Gastrocnemius medialis (tissue), 4 donors: ENCODE measurements at regions not wholly inside any gene's neighbourhood (a gene's known extent, or its start where the extent isn't known, plus 50 kb on each side); places are given as distances from the start of the nearest gene placed in this dataset.

ENCODE experiments used
- ATAC-seq, 2 donors: fragments of 150-250 bp; one replicate each; pipeline ENCODE4 v1.9.1; 2016
- DNase-seq, 2 donors: peaks; one replicate each; pipeline ENCODE4 v3.0.0-alpha.2; 2019
- H3K27ac ChIP-seq, 4 donors: fragments of 200-600 bp; sonication (generic); 1 replicate in 1 of 4; 2 replicates in 3 of 4; pipeline ENCODE4 v1.5.1; 2016 to 2018; ENCODE audit warnings: mild to moderate bottlenecking in 2 of 4, moderate library complexity in 1 of 4
- H3K27me3 ChIP-seq, 3 donors: fragments of 200-600 bp; sonication (generic) in 2 of 3; 1 replicate in 1 of 3; 2 replicates in 2 of 3; pipeline versions ENCODE4 v1.5.1 to v1.6.0; 2016 to 2019; ENCODE audit warnings: mild to moderate bottlenecking in 1 of 3, moderate library complexity in 1 of 3
- H3K36me3 ChIP-seq, 2 donors: fragments of 200-600 bp; sonication (generic) in 1 of 2; one replicate each; pipeline ENCODE4 v1.5.1; 2017 to 2018
- H3K4me1 ChIP-seq, 2 donors: fragments of 200-600 bp; sonication (generic) in 1 of 2; one replicate each; pipeline ENCODE4 v1.5.1; 2016 to 2017; ENCODE audit warnings: mild to moderate bottlenecking in 2 of 2
- H3K4me3 ChIP-seq, 4 donors: fragments of 200-600 bp; sonication (generic) in 3 of 4; 1 replicate in 1 of 4; 2 replicates in 3 of 4; pipeline ENCODE4 v1.5.1; 2016 to 2019; ENCODE audit warnings: mild to moderate bottlenecking in 2 of 4
- H3K9me3 ChIP-seq, 3 donors: fragments of 200-600 bp; sonication (generic) in 2 of 3; 1 replicate in 1 of 3; 2 replicates in 2 of 3; pipeline ENCODE4 v1.5.1; 2016 to 2019
- CTCF ChIP-seq, 5 experiments: fragments of 450-650 bp in 3 of 5; fragments of 200-600 bp in 2 of 5; sonication (generic) in 2 of 5; IDR thresholded peaks in 4 of 5; conservative IDR thresholded peaks in 1 of 5; 1 replicate in 4 of 5; 2 replicates in 1 of 5; pipeline ENCODE4 v1.5.1; 2016 to 2019; ENCODE audit warnings: antibody characterized with exemption in 5 of 5, mild to moderate bottlenecking in 3 of 5, moderate library complexity in 3 of 5
- POLR2A ChIP-seq, 2 donors: fragments of 450-650 bp; IDR thresholded peaks; one replicate each; pipeline ENCODE4 v1.6.1; 2017; ENCODE audit warnings: antibody characterized with exemption in 2 of 2, mild to moderate bottlenecking in 2 of 2, moderate library complexity in 2 of 2
- in situ Hi-C, 4 donors: fragments of 200-750 bp; cut with MboI; loops; one replicate each; pipeline versions ENCODE4 v1.15.0 to v1.8.0; 2017; ENCODE audit warnings: low sequenced_read_pairs in 4 of 4
- intact Hi-C: fragments of 100-400 bp; cut with DNase I; formaldehyde crosslinking; loops from one replicate; pipeline ENCODE4 v1.15.1; 2023; ENCODE audit warnings: low total_unique reads

- no peaks in the 10 kb centered on the region for H3K4me1 ChIP-seq
- TF ChIP-seq POLR2A (IDR thresholded peaks at IDR 0.05) (no peak), CTCF (IDR thresholded peaks at IDR 0.05 in 4 of 5, conservative IDR thresholded peaks at IDR 0.05 in 1 of 5) (no peak)
- no peak overlapping the region for H3K27ac ChIP-seq
- ATAC-seq (no peak), DNase-seq (no peak)
- H3K4me3 ChIP-seq, result no peak overlapping the region
- in situ Hi-C loops (no loop called here), intact Hi-C loops (no loop called here)
- no peaks in the 10 kb centered on the region for H3K9me3 ChIP-seq
- no peaks in the 10 kb centered on the region for H3K27me3 ChIP-seq
- no peaks in the 10 kb centered on the region for H3K36me3 ChIP-seq
Observed at GRCh38 chr13:33761740-33762139, 56.2 kb upstream of the RFC3 start.

- no peak overlapping the region for H3K27ac ChIP-seq
- ATAC-seq, result no peak
- intact Hi-C loops (no loop called here), in situ Hi-C loops (no loop called here)
- no peak overlapping the region for H3K4me3 ChIP-seq
- H3K4me1 ChIP-seq, result no peaks in the 10 kb centered on the region
- no peak for DNase-seq
- H3K9me3 ChIP-seq, result no peaks in the 10 kb centered on the region
- TF ChIP-seq POLR2A (IDR thresholded peaks at IDR 0.05) (no peak), CTCF (IDR thresholded peaks at IDR 0.05 in 4 of 5, conservative IDR thresholded peaks at IDR 0.05 in 1 of 5) (no peak)
- no peaks in the 10 kb centered on the region for H3K36me3 ChIP-seq
- no peaks in the 10 kb centered on the region for H3K27me3 ChIP-seq
Observed at GRCh38 chr13:33763021-33763420, 54.9 kb upstream of the RFC3 start.

GRCh38 chr13:33764716-33765115, 53.2 kb upstream of the RFC3 start:
- Histone ChIP-seq H3K36me3 (no peaks in the 10 kb centered on the region), H3K4me1 (no peaks in the 10 kb centered on the region), H3K27me3 (no peaks in the 10 kb centered on the region), H3K27ac (no peak overlapping the region), H3K9me3 (no peaks in the 10 kb centered on the region), H3K4me3 (no peak overlapping the region)
- intact Hi-C loops (no loop called here), in situ Hi-C loops (no loop called here)
- no peak for ATAC-seq
- DNase-seq, result no peak
- no peak for TF ChIP-seq POLR2A (IDR thresholded peaks at IDR 0.05)
- TF ChIP-seq CTCF (IDR thresholded peaks at IDR 0.05 in 4 of 5, conservative IDR thresholded peaks at IDR 0.05 in 1 of 5), result no peak

- intact Hi-C loops (no loop called here), in situ Hi-C loops (no loop called here)
- Histone ChIP-seq H3K9me3 (no peaks in the 10 kb centered on the region), H3K27ac (no peak overlapping the region), H3K4me1 (no peaks in the 10 kb centered on the region), H3K4me3 (no peak overlapping the region), H3K36me3 (no peaks in the 10 kb centered on the region), H3K27me3 (no peaks in the 10 kb centered on the region)
- DNase-seq, result no peak
- no peak for ATAC-seq
- no peak for TF ChIP-seq POLR2A (IDR thresholded peaks at IDR 0.05)
- TF ChIP-seq CTCF (IDR thresholded peaks at IDR 0.05 in 4 of 5, conservative IDR thresholded peaks at IDR 0.05 in 1 of 5), result no peak
Observed at GRCh38 chr13:33766329-33767123, 51.4 kb upstream of the RFC3 start.

GRCh38 chr13:33767140-33767539, 50.8 kb upstream of the RFC3 start:
- no peaks in the 10 kb centered on the region for H3K4me1 ChIP-seq
- no peak for ATAC-seq
- H3K9me3 ChIP-seq, result no peaks in the 10 kb centered on the region
- in situ Hi-C loops, result no loop called here
- H3K27me3 ChIP-seq, result no peaks in the 10 kb centered on the region
- H3K36me3 ChIP-seq, result no peaks in the 10 kb centered on the region
- H3K4me3 ChIP-seq, result no peak overlapping the region
- intact Hi-C loops, result no loop called here
- H3K27ac ChIP-seq, result no peak overlapping the region
- no peak for DNase-seq
- TF ChIP-seq POLR2A (IDR thresholded peaks at IDR 0.05) (no peak), CTCF (IDR thresholded peaks at IDR 0.05 in 4 of 5, conservative IDR thresholded peaks at IDR 0.05 in 1 of 5) (no peak)
